Peyer's patch (tissue), 4 donors: ENCODE measurements at regions not wholly inside any gene's neighbourhood (a gene's known extent, or its start where the extent isn't known, plus 50 kb on each side); places are given as distances from the start of the nearest gene placed in this dataset.
"Not testable (repeated sequence)": the region's sequence is repeated elsewhere in the genome, so short reads cannot be mapped to it uniquely, and the experiment has no call there.

Experiments
- POLR2A ChIP-seq, 2 donors: fragments of 450-650 bp; IDR thresholded peaks; one replicate each; pipeline ENCODE4 v1.5.1; 2017; ENCODE audit warnings: antibody characterized with exemption in 2 of 2, mild to moderate bottlenecking in 2 of 2, moderate library complexity in 2 of 2
- TF ChIP-seq, protein P1 (sequence below), 6 experiments: fragments of 450-650 bp in 4 of 6; fragments of 200-600 bp in 2 of 6; sonication (generic) in 1 of 6; IDR thresholded peaks; one replicate each; pipeline ENCODE4 v1.5.1; 2017 to 2019; ENCODE audit warnings: antibody characterized with exemption in 6 of 6, mild to moderate bottlenecking in 3 of 6, moderate library complexity in 1 of 6

DNA sequence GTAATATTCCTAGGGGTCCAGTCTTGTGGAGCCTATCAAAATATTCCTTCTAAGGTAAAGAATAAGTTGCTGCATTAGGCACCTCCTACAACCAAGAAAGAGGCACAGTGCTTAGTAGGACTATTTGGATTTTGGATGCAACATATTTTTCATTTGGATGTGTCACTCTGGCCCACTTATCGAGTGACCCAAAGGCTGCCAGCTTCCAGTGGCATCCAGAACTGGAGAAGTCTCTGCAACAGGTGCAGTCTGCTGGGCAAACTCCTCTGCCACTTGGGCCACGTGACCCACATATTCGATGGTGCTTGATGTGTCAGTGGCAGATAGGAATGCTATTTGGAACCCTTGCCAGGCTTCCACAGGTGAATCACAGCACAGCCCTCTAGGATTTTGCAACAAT lies 151.7 kb downstream of the RBMY1A1 start:
- TF ChIP-seq, protein P1, sequence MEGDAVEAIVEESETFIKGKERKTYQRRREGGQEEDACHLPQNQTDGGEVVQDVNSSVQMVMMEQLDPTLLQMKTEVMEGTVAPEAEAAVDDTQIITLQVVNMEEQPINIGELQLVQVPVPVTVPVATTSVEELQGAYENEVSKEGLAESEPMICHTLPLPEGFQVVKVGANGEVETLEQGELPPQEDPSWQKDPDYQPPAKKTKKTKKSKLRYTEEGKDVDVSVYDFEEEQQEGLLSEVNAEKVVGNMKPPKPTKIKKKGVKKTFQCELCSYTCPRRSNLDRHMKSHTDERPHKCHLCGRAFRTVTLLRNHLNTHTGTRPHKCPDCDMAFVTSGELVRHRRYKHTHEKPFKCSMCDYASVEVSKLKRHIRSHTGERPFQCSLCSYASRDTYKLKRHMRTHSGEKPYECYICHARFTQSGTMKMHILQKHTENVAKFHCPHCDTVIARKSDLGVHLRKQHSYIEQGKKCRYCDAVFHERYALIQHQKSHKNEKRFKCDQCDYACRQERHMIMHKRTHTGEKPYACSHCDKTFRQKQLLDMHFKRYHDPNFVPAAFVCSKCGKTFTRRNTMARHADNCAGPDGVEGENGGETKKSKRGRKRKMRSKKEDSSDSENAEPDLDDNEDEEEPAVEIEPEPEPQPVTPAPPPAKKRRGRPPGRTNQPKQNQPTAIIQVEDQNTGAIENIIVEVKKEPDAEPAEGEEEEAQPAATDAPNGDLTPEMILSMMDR (IDR thresholded peaks at IDR 0.05): not testable (repeated sequence)
- not testable (repeated sequence) for TF ChIP-seq POLR2A (IDR thresholded peaks at IDR 0.05)
